Cardiac muscle cell (in vitro differentiated cells and primary cell): ENCODE measurements at regions not wholly inside any gene's neighbourhood (a gene's known extent, or its start where the extent isn't known, plus 50 kb on each side); places are given as distances from the start of the nearest gene placed in this dataset.

ENCODE experiments used
- DNase-seq, 2 donors: peaks; one replicate each; pipeline versions ENCODE4 v3.0.0 to v3.0.0-alpha.2; 2010 to 2017; ENCODE audit warnings: low read depth in 1 of 2, low spot score in 1 of 2
- H3K27ac ChIP-seq: fragments of 200-600 bp; sonication (generic); 2 replicates; pipeline ENCODE4 v1.5.1; 2016
- H3K27me3 ChIP-seq: fragments of 200-600 bp; sonication (generic); 2 replicates; pipeline ENCODE4 v1.6.0; 2016; ENCODE audit warnings: control low read depth
- H3K36me3 ChIP-seq: fragments of 200-600 bp; sonication (generic); 2 replicates; pipeline ENCODE4 v1.5.1; 2016; ENCODE audit warnings: control low read depth
- H3K4me1 ChIP-seq: fragments of 200-600 bp; sonication (generic); 2 replicates; pipeline ENCODE4 v1.8.1; 2017; ENCODE audit warnings: low read depth, mild to moderate bottlenecking, mixed run types
- H3K4me3 ChIP-seq: fragments of 200-600 bp; sonication (generic); 2 replicates; pipeline ENCODE4 v1.5.1; 2016; ENCODE audit warnings: mild to moderate bottlenecking
- H3K9me3 ChIP-seq: fragments of 200-600 bp; sonication (generic); 2 replicates; pipeline ENCODE4 v1.5.1; 2017; ENCODE audit warnings: low read depth, mild to moderate bottlenecking, control low read depth
- CTCF ChIP-seq: IDR thresholded peaks from 2 replicates; pipeline ENCODE4 v1.5.1; 2012; ENCODE audit warnings: low read depth, mild to moderate bottlenecking, low read length

GRCh38 chr2:78455586-78455985, 569.9 kb upstream of the REG3G start:
- no peaks in the 10 kb centered on the region for H3K27me3 ChIP-seq
- H3K4me1 ChIP-seq: no peaks in the 10 kb centered on the region
- no peak for DNase-seq
- TF ChIP-seq CTCF: no peak
- no peaks in the 10 kb centered on the region for H3K36me3 ChIP-seq
- no peaks in the 10 kb centered on the region for H3K9me3 ChIP-seq
- no peak overlapping the region for H3K4me3 ChIP-seq
- H3K27ac ChIP-seq: no peak overlapping the region

- no peak overlapping the region for H3K4me3 ChIP-seq
- H3K36me3 ChIP-seq: no peaks in the 10 kb centered on the region
- TF ChIP-seq CTCF: no peak
- no peak overlapping the region for H3K27ac ChIP-seq
- H3K4me1 ChIP-seq: no peaks in the 10 kb centered on the region
- no peak for DNase-seq
- no peaks in the 10 kb centered on the region for H3K9me3 ChIP-seq
- no peaks in the 10 kb centered on the region for H3K27me3 ChIP-seq
Observed at GRCh38 chr2:78457269-78457668, 568.2 kb upstream of the REG3G start.

- no peak for TF ChIP-seq CTCF
- no peaks in the 10 kb centered on the region for H3K36me3 ChIP-seq
- DNase-seq: no peak
Observed at GRCh38 chr2:78465707-78466106, 559.8 kb upstream of the REG3G start.

GRCh38 chr2:78476619-78477229, 548.8 kb upstream of the REG3G start:
- no peaks in the 10 kb centered on the region for H3K27me3 ChIP-seq
- H3K9me3 ChIP-seq: no peaks in the 10 kb centered on the region
- no peak for TF ChIP-seq CTCF
- no peak overlapping the region for H3K4me3 ChIP-seq
- no peak for DNase-seq
- H3K27ac ChIP-seq: no peak overlapping the region
- no peaks in the 10 kb centered on the region for H3K36me3 ChIP-seq
- H3K4me1 ChIP-seq: no peaks in the 10 kb centered on the region

More at GRCh38 chr2:78465707-78466106, 559.8 kb upstream of the REG3G start:
- Histone ChIP-seq H3K9me3 (no peaks in the 10 kb centered on the region), H3K27me3 (no peaks in the 10 kb centered on the region), H3K27ac (no peak overlapping the region), H3K4me1 (no peaks in the 10 kb centered on the region), H3K4me3 (no peak overlapping the region)

- DNase-seq: no peak
- no peaks in the 10 kb centered on the region for H3K9me3 ChIP-seq
- no peak for TF ChIP-seq CTCF
- no peak overlapping the region for H3K4me3 ChIP-seq
- peaks cover 9% of the 10 kb centered on the region for H3K4me1 ChIP-seq
- no peak overlapping the region for H3K27ac ChIP-seq
- no peaks in the 10 kb centered on the region for H3K36me3 ChIP-seq
- no peaks in the 10 kb centered on the region for H3K27me3 ChIP-seq
Observed at GRCh38 chr2:78486565-78486964, 538.9 kb upstream of the REG3G start.
